Panc1 (cell line): ENCODE measurements at regions not wholly inside any gene's neighbourhood (a gene's known extent, or its start where the extent isn't known, plus 50 kb on each side); places are given as distances from the start of the nearest gene placed in this dataset.

Source experiments
- ATAC-seq: fragments of 200-7000 bp; cut with Tn5 transposase; 2 replicates; pipeline ENCODE4 v1.9.1; 2020; ENCODE audit warnings: mild to moderate bottlenecking, moderate library complexity
- BruUV-seq: library from RNA; stranded (reverse); fragments of 400-500 nt; replicated peaks from 2 replicates; lab custom pipeline; 2021; lab: Mats Ljungman, UMichigan
- CTCF ChIA-PET: fragments of 300-600 bp; sonication (Branson Sonifier 250); formaldehyde crosslinking; loops from one replicate; lab custom pipeline; 2022; ENCODE audit warnings: antibody characterized with exemption; lab: Charles Lee
- POLR2A ChIA-PET: fragments of 300-600 bp; sonication (Branson Sonifier 250); formaldehyde crosslinking; loops from one replicate; lab custom pipeline; 2022; ENCODE audit warnings: antibody characterized with exemption; lab: Charles Lee
- DNase-seq: peaks from one replicate; pipeline ENCODE4 v3.0.0-alpha.2; 2010; ENCODE audit warnings: low read depth, low spot score
- H3K27ac ChIP-seq: 2 replicates; pipeline ENCODE4 v1.5.1; 2011; ENCODE audit warnings: mild to moderate bottlenecking, low read length, inconsistent platforms
- H3K27me3 ChIP-seq: fragments of 200-500 bp; sonication (Bioruptor generic); 2 replicates; pipeline ENCODE4 v1.6.0; 2014; ENCODE audit warnings: low read length, inconsistent platforms; ENCODE audit not compliant: control insufficient read depth, insufficient read depth
- H3K36me3 ChIP-seq: fragments of 200-500 bp; sonication (Bioruptor generic); 2 replicates; pipeline ENCODE4 v1.5.1; 2014; ENCODE audit warnings: inconsistent platforms, mild to moderate bottlenecking, low read length, moderate library complexity; ENCODE audit not compliant: control insufficient read depth, insufficient read depth
- H3K4me1 ChIP-seq: 2 replicates; pipeline ENCODE4 v1.5.1; 2011; ENCODE audit warnings: inconsistent platforms, mild to moderate bottlenecking, low read length, moderate library complexity; ENCODE audit not compliant: control insufficient read depth, insufficient read depth
- H3K4me3 ChIP-seq, 2 experiments: 2 replicates each; pipeline ENCODE4 v1.5.1; 2011 to 2012; ENCODE audit warnings: low read depth in 2 of 2, low read length in 2 of 2, mild to moderate bottlenecking in 2 of 2, inconsistent platforms in 1 of 2, moderate library complexity in 1 of 2
- H3K9me3 ChIP-seq: fragments of 200-500 bp; sonication (Bioruptor generic); 2 replicates; pipeline ENCODE4 v1.5.1; 2014; ENCODE audit warnings: low read depth, mild to moderate bottlenecking, inconsistent platforms, low read length, moderate library complexity; ENCODE audit not compliant: control insufficient read depth, insufficient read depth
- POLR2AphosphoS5 ChIP-seq: IDR thresholded peaks from 2 replicates; pipeline ENCODE4 v1.6.1; 2012; ENCODE audit warnings: mild to moderate bottlenecking, low read depth, low read length, moderate library complexity
- REST ChIP-seq, 2 experiments: IDR thresholded peaks; 2 replicates each; pipeline ENCODE4 v1.6.1; 2011 to 2012; ENCODE audit warnings: low read depth in 2 of 2, control low read depth in 1 of 2, low read length in 1 of 2, mild to moderate bottlenecking in 1 of 2, moderate library complexity in 1 of 2; ENCODE audit not compliant: insufficient read depth in 1 of 2
- SIN3A ChIP-seq: IDR thresholded peaks from 2 replicates; pipeline ENCODE4 v1.6.1; 2012; ENCODE audit warnings: low read depth, mild to moderate bottlenecking, low read length, moderate library complexity, borderline replicate concordance; ENCODE audit not compliant: insufficient read depth
- TCF7L2 ChIP-seq: IDR thresholded peaks from 2 replicates; pipeline ENCODE4 v1.6.1; 2011; ENCODE audit warnings: mild to moderate bottlenecking, low read depth, low read length, inconsistent platforms
- in situ Hi-C: cut with HindIII; loops from 2 replicates; pipeline ENCODE4 v1.10.0; 2016; ENCODE audit warnings: low sequenced_read_pairs, low pct_unique_long_range_greater_than_20kb
- intact Hi-C: fragments of 100-400 bp; cut with micrococcal nuclease; formaldehyde crosslinking; loops from one replicate; pipeline ENCODE4 v1.10.0; 2022; ENCODE audit not compliant: unreplicated experiment
- TF ChIP-seq, protein P1 (sequence below): fragments of 450-650 bp; IDR thresholded peaks from 2 replicates; pipeline ENCODE4 v1.5.1; 2017; ENCODE audit warnings: mild to moderate bottlenecking

GRCh38 chr1:68378296-68379084 is 71.3 kb downstream of the RPE65 start:
- BruUV-seq = no TSS peak
- intact Hi-C loops (no loop called here), in situ Hi-C loops (no loop called here)
- CTCF ChIA-PET = no interaction called here
- POLR2A ChIA-PET = no interaction called here
- no peak for DNase-seq
- H3K4me3 ChIP-seq = no peak overlapping the region
- no peaks in the 10 kb centered on the region for H3K36me3 ChIP-seq
- H3K27me3 ChIP-seq = no peaks in the 10 kb centered on the region
- H3K27ac ChIP-seq = no peak overlapping the region
- no peak for ATAC-seq
- H3K4me1 ChIP-seq = 0 out of 2 replicates have a peak, but pooled peaks cover 2% of the 10 kb centered on the region
- peaks cover 4% of the 10 kb centered on the region; the same call in 1 of the 2 replicates for H3K9me3 ChIP-seq
- TF ChIP-seq REST (IDR thresholded peaks at IDR 0.05; ENCODE audit: insufficient read depth in 1 of 2, low read depth in 2 of 2, low read length in 1 of 2) (no peak), POLR2AphosphoS5 (no peak)

GRCh38 chr1:68377098-68377497 is 72.7 kb downstream of the RPE65 start:
- Histone ChIP-seq H3K4me1 (no peaks in the 10 kb centered on the region), H3K27me3 (no peaks in the 10 kb centered on the region), H3K27ac (no peak overlapping the region), H3K4me3 (no peak overlapping the region), H3K36me3 (no peaks in the 10 kb centered on the region), H3K9me3 (peaks cover under 1% of the 10 kb centered on the region; the same call in 1 of the 2 replicates)
- in situ Hi-C loops = no loop called here
- ChIA-PET CTCF (no interaction called here), POLR2A (no interaction called here)
- ATAC-seq (no peak), DNase-seq (no peak)
- TF ChIP-seq, protein P1, sequence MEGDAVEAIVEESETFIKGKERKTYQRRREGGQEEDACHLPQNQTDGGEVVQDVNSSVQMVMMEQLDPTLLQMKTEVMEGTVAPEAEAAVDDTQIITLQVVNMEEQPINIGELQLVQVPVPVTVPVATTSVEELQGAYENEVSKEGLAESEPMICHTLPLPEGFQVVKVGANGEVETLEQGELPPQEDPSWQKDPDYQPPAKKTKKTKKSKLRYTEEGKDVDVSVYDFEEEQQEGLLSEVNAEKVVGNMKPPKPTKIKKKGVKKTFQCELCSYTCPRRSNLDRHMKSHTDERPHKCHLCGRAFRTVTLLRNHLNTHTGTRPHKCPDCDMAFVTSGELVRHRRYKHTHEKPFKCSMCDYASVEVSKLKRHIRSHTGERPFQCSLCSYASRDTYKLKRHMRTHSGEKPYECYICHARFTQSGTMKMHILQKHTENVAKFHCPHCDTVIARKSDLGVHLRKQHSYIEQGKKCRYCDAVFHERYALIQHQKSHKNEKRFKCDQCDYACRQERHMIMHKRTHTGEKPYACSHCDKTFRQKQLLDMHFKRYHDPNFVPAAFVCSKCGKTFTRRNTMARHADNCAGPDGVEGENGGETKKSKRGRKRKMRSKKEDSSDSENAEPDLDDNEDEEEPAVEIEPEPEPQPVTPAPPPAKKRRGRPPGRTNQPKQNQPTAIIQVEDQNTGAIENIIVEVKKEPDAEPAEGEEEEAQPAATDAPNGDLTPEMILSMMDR = no peak
- TF ChIP-seq POLR2AphosphoS5 = no peak
- no peak for TF ChIP-seq TCF7L2
- TF ChIP-seq REST (IDR thresholded peaks at IDR 0.05; ENCODE audit: insufficient read depth in 1 of 2, low read depth in 2 of 2, low read length in 1 of 2) = no peak
- no peak for TF ChIP-seq SIN3A
- intact Hi-C loops = no loop called here
- BruUV-seq = no TSS peak
